NCI-H82 treated with DMSO at 0.1 percent for 48 hours (cell line): ENCODE measurements at regions not wholly inside any gene's neighbourhood (a gene's known extent, or its start where the extent isn't known, plus 50 kb on each side); places are given as distances from the start of the nearest gene placed in this dataset.
"Not testable (repeated sequence)": the region's sequence is repeated elsewhere in the genome, so short reads cannot be mapped to it uniquely, and the experiment has no call there.

Experiments used
- DNase-seq: peaks from one replicate; lab custom pipeline; 2025; ENCODE audit not compliant: unreplicated experiment; lab: John Stamatoyannopoulos, UW

- DNase-seq = no peak
Observed at GRCh38 chr6:163702736-163703135, 288.2 kb downstream of the QKI start.

- no peak for DNase-seq
Observed at GRCh38 chr6:163701762-163702161, 287.2 kb downstream of the QKI start.

DNA sequence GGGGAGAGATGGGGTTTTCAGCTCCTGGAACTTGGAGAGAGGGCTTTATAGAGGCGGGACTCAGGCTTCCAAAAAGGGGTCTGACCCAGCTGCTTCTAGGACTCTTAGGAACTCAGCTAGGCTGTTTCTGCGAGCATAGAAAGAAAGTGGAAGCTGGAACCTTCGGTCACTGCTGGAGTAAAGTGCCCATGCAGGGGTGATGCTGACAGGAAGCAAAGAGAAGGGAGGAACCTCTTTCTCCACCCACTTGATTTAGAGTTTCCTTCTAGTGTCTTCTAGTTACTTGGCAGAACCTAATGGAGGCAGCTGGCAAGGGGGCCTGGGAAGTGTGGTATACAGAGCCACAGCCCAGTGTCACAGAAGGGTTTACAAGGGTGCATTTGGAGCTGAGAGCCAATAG is 283.6 kb downstream of the QKI start:
- DNase-seq = no peak

DNA sequence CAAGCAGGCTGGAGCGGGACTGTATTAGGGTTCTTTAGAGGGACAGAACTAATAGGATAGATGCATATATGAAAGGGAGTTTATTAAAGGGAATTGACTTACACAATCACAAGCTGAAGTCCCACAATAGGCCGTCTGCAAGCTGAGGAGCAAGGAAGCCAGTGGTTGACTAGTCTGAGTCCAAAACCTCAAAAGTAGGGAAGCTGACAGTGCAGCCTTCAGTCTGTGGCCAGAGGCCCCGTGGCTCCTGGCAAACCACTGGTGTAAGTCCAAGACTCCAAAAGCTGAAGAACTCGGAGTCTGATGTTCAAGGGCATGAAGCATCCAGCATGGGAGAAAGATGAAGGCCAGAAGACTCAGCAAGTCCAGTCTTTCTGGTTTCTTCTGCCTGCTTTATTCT is 281.8 kb downstream of the QKI start:
- DNase-seq = not testable (repeated sequence)

DNA sequence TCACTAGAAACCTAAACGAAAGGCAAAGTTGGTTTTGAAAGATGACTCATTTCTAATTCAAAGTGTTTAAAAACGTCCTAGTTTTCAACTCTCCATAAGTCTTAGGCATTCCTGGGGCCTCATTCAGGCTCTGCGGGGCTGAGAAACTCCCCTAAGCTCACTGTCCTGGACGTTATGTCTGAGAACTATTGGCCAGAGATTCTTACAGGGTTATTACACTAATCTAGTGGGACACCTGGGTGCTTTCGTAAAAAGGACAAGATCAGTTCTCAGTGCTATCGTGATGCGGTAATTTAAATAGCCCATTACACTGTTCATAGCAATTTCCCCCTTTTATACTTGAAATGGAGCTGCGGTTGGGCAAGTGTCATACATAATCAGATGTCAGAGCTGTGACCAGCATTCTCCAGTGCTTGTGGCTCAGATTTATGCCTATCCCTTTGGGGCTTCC is 280.9 kb downstream of the QKI start:
- no peak for DNase-seq

DNA sequence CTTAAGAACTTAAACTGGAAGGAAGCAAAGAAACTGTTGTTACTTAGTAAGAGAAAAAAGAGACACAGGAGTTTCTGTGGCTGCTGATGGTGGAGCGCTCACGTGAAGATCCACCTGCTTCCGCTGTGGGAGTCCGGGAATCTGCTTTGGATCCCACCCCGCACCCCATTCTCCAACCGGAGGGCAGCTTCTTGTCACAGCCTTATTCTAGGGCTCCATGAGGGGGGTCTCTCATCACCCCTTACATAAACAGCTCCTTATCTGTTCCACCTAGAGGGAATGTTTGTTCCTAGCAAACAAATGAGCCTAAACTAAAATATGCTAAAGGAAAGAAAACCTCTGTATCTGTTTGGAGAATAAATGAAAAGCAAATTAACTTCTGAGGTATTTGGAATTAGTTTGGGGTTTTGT is 280.5 kb downstream of the QKI start:
- no peak for DNase-seq

GRCh38 chr6:163694072-163694471 is 279.6 kb downstream of the QKI start:
- DNase-seq = no peak

DNA sequence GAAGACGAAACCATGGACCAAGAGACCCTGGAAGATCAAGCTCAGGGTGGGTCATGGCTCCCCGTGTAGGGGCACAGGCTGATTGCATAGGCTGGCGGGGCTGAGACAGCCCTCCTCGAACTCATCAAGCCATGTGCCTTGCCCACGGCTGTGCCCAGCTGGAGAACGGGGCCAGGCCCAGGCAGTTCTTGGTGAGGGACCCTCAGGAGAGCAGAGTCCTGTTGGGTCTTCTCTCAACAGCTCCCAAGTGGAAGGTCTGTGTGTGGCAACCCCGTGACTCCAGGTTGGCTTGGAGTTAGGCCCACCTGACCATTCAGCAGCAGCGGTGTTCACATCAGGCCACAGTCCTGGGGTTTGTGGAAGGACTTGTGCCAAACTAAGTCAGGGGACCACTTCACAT is 276.5 kb downstream of the QKI start:
- no peak for DNase-seq

- DNase-seq = no peak
Observed at GRCh38 chr6:163688739-163689362, 274.3 kb downstream of the QKI start.

DNA sequence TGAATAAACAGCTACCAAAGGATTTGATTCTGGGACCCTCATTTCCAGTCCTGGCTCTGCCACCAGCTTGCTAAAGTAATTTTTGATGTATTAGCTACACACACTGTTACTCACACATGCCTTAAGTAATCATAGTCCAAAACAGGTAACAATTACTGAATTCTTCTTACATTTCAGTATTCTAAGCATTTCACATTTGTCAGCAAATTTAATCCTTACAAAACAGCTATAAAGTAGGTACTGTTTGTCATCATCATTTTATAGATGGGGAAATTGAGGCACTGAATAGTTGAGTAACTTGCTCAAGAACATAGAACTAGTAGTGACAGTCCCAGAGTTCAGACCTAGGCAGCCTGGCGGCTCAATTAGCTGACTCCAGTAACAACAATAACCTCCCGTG is 272.6 kb downstream of the QKI start:
- no peak for DNase-seq

DNA sequence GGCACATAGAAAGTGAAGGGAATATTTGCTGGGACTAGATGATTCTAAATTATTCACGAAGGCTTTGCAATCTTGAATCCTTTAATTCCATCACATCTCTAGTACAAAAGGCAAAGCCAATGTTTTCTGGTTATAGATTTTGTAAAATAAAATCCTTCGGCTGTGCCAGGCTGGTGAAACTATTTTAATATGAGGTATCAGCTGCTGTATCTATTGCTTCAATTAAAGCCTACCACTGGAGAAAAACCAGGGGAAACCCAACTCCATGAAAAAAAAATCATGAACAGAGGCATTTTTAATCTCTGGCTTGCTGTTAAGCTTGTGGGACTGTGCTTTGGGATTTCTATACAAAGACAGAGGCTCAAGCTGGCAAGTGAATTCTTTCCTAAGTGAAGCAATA is 271.8 kb downstream of the QKI start:
- no peak for DNase-seq

DNA sequence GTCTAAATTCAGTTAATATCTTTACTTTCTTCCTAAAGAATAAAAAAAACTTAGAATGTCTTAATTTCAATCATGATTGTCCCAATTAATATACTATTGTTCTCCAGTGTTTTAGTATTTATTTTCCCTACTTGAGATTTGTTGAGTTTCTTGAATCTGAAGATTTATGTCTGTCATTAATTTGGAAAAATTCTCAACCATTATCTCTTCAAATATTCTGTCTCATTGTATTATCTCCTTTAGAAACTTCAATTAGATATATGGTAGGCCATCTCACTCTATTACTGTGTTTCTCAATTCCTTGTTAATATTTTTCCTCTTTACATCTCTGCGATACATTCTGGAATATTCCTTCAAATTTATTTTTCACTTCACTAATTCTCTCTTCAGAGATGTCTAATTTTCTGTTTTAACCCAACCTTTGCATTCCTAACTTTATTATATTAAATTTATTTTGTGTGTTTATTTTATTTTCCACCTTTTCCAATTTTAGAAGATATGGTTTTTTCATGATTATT is 268.6 kb downstream of the QKI start:
- DNase-seq = no peak

DNA sequence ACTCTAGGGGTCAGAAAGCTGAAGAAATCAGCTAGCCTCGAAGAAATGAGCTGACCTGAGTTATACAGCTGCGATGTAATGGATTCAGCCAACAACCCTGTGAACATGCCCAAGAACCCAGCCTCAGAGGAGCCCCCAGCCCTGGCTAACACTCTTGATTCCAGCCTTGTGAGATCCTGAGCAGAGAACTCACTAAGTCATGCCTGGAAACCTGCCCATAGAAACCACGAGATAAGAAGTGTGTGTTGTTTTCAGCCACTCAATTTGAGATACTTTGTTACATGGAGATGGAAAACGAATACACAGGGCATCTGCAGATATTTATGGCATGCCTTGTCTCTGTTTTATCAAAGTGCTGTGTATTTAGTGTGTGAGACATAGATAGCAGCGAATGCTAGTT is 265.2 kb downstream of the QKI start:
- no peak for DNase-seq

- no peak for DNase-seq
Observed at GRCh38 chr6:163679012-163679660, 264.6 kb downstream of the QKI start.

DNA sequence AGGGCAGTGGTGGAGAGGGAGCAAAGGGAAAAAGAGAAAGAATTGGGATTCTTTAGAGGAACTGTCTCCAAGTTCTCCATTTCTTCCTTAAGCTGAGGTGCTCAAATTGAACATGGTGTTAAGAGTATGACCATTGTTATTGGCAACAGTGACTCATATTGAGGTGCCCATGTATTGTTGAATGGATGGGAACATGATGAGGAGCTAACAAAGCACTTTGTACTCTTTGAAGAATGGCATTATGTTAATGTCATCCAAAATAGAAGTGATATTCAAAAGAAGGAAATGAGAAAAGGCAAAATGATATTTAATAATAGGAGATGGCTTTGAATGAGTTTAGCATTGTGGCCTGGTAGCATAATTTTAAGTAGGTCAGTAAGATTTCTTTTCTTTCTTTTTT is 261.1 kb downstream of the QKI start:
- DNase-seq = no peak

- no peak for DNase-seq
Observed at GRCh38 chr6:163672710-163673109, 258.2 kb downstream of the QKI start.

DNA sequence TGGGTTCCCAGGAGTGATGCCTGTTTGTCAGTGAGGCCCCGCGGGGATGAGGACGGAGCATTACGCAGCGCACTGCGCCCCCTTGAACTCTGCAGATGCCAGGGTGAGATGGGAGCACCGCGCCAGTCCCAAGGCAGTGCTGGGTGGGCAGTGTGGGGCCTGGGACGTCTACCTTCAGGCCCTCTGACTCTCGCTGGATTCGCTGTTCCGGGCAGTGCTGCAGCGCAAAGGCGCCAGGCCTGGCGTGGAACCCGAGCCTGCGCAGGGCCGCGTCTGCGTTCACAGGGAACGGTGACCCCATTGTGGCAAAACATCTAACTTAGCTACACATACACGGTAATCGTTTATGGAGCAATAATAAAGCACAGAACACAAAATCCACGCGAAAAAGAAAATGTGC is 257.3 kb downstream of the QKI start:
- DNase-seq = no peak

GRCh38 chr6:163671355-163671754 is 256.8 kb downstream of the QKI start:
- DNase-seq = no peak

- peak; percentile 93 for DNase-seq
Observed at GRCh38 chr6:163670336-163670735, 255.8 kb downstream of the QKI start.

DNA sequence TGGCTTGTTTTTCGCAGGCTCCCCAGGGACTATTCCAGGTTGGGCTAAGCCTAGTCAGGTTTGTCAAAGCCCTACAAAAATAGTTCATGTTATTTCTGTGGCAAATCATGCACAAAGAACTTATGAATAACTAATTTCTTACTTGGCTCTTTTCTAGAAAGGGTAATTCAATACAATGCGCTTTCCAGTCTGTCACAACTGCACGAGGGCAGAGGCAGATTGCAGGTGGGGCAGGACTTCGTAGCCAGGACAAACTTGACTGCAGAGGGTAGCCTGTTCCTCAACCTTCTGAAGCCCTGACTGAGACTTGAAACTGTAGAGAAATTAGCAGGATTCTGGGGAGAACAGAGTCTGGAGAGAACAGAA is 253.5 kb downstream of the QKI start:
- no peak for DNase-seq

DNA sequence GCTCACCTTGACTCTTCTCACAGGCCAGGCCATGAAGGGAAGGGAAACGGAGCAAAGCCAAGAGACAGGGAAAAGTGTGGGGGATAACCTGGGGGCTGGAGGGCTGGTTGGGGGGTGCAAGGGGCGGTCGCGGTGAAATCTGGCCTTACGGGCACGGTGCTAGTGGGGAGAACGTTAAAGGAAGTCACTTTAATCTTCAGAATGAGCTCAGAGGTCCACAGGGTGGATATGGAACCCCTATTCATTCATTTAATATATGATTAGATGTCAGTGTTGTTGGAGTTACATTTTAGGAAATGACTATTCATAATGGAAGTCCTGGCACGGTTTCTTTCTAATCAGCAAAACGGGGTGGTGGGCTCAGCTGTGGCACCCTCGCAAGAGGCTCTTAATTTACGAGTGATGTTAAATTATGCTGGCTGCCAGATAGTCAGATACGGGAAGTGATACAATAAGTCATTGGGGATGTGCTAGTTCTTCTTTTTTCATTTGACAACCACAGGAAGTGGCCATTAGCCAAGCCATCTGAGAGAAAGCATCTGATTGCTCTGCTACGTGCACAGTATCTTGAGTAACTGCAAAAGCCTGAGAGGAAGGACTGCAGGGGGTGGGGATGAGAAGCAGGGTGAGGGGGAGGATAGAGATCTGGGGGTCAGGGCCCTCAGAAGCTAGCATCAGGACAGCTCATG is 253.0 kb downstream of the QKI start:
- DNase-seq = no peak

DNA sequence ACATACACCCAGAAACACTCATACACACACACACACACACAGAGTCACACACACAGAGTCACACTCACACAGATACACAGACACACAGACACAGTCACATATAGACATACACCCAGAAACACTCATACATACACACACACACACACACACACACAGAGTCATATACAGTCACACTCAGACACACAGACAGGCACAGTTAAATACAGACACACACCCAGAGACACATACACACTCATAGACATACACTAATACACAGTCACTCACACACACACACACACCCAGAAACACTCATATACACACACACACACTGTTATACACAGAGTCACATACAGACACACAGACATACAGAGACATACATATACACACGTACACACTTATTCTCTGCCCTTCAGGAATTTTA is 250.9 kb downstream of the QKI start:
- no peak for DNase-seq
